DLD1 (cell line): ENCODE measurements at regions not wholly inside any gene's neighbourhood (a gene's known extent, or its start where the extent isn't known, plus 50 kb on each side); places are given as distances from the start of the nearest gene placed in this dataset.

Source experiments
- in situ Hi-C: cut with HindIII; loops from 2 replicates; pipeline ENCODE4 v1.10.0; 2017; ENCODE audit warnings: low sequenced_read_pairs

GRCh38 chr15:29337156-29337959 is 67.7 kb upstream of the NSMCE3 start:
- in situ Hi-C loops: no loop called here

- in situ Hi-C loops: no loop called here
Measured at GRCh38 chr15:29334544-29334943, 64.9 kb upstream of the NSMCE3 start.

- in situ Hi-C loops: no loop called here
Measured at GRCh38 chr15:29333261-29333660, 63.6 kb upstream of the NSMCE3 start.

GRCh38 chr15:29331669-29332068 is 62.0 kb upstream of the NSMCE3 start:
- in situ Hi-C loops: no loop called here

- in situ Hi-C loops: no loop called here
Measured at GRCh38 chr15:29331071-29331470, 61.4 kb upstream of the NSMCE3 start.

- in situ Hi-C loops: no loop called here
Measured at GRCh38 chr15:29324746-29325145, 55.1 kb upstream of the NSMCE3 start.

- in situ Hi-C loops: no loop called here
Measured at GRCh38 chr15:29323557-29323956, 53.9 kb upstream of the NSMCE3 start.

- in situ Hi-C loops: no loop called here
Measured at GRCh38 chr15:29322415-29322814, 52.8 kb upstream of the NSMCE3 start.

- in situ Hi-C loops: no loop called here
Measured at GRCh38 chr15:29320420-29320819, 50.8 kb upstream of the NSMCE3 start.

- in situ Hi-C loops: no loop called here
Measured at GRCh38 chr15:29319823-29320222, 50.2 kb upstream of the NSMCE3 start.
